ENCODE measurements at regions not wholly inside any gene's neighbourhood (a gene's known extent, or its start where the extent isn't known, plus 50 kb on each side); places are given as distances from the start of the nearest gene placed in this dataset.

DNA sequence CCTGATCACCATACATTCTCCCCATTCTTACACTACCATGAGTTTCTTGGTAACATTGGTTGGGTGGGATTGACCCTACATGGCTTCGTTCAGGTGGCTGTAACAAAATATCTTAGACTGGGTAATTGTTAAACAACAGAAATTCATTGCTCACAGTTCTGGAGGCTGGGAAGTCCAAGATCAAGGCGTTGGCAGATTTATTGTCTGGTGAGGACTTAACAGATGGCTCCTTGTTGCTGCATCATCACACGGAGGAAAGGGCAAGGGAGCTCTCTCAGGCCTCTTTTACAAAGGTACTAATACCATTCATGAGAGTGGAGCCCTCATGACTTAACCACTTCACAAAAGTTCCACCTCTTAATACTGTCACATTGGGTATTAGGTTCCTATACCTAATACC, 116.7 kb upstream of the EGLN3 start:
- TF ChIP-seq CTCF (IDR thresholded peaks at IDR 0.05; ENCODE audit: extremely low read depth in 1 of 2, insufficient read depth in 1 of 2, low read depth in 1 of 2, low read length in 2 of 2) (no peak), EZH2 (IDR thresholded peaks at IDR 0.05; ENCODE audit: borderline replicate concordance, low read depth, low read length, severe bottlenecking) (no peak), MAX (IDR thresholded peaks at IDR 0.05; ENCODE audit: insufficient read depth, insufficient read length) (no peak)

Data from endothelial cell of umbilical vein (primary cell).